CD8-positive, alpha-beta memory T cell (primary cell): ENCODE measurements at regions not wholly inside any gene's neighbourhood (a gene's known extent, or its start where the extent isn't known, plus 50 kb on each side); places are given as distances from the start of the nearest gene placed in this dataset.

Source experiments
- CTCF ChIA-PET: fragments of 350-600 bp; sonication (Branson Sonifier 250); formaldehyde crosslinking; loops from one replicate; lab custom pipeline; 2021; ENCODE audit warnings: antibody characterized with exemption; lab: Charles Lee
- POLR2A ChIA-PET: fragments of 350-600 bp; sonication (Branson Sonifier 250); formaldehyde crosslinking; loops from one replicate; lab custom pipeline; 2021; ENCODE audit warnings: antibody characterized with exemption; lab: Charles Lee
- DNase-seq, 5 donors: peaks; one replicate each; pipeline versions ENCODE4 v3.0.0 to v3.0.0-alpha.2; 2020 to 2022; ENCODE audit warnings: mixed read lengths in 1 of 5
- H3K27ac ChIP-seq: one replicate; pipeline ENCODE4 v1.7.0; 2013; ENCODE audit warnings: low read depth, mild to moderate bottlenecking, low read length, moderate library complexity
- H3K27me3 ChIP-seq: 2 replicates; pipeline ENCODE4 v1.7.0; 2013; ENCODE audit warnings: low read length, mild to moderate bottlenecking; ENCODE audit not compliant: insufficient read depth, poor library complexity, severe bottlenecking
- H3K36me3 ChIP-seq: 2 replicates; pipeline ENCODE4 v1.7.0; 2013; ENCODE audit warnings: mild to moderate bottlenecking, low read length, moderate library complexity; ENCODE audit not compliant: insufficient read depth
- H3K4me1 ChIP-seq: 2 replicates; pipeline ENCODE4 v1.7.0; 2013; ENCODE audit warnings: mild to moderate bottlenecking, low read length, moderate library complexity; ENCODE audit not compliant: insufficient read depth
- H3K4me3 ChIP-seq: 2 replicates; pipeline ENCODE4 v1.7.0; 2013; ENCODE audit warnings: mild to moderate bottlenecking, low read length
- H3K9me3 ChIP-seq: 2 replicates; pipeline ENCODE4 v1.7.0; 2013; ENCODE audit warnings: mild to moderate bottlenecking, low read length
- H3K27ac Mint-ChIP-seq, 8 donors: one replicate each; pipeline ENCODE4 v1.8.0; 2020 to 2021; ENCODE audit warnings: mixed read lengths in 8 of 8, mild to moderate bottlenecking in 6 of 8, inconsistent platforms in 3 of 8, moderate library complexity in 3 of 8
- H3K27me3 Mint-ChIP-seq, 2 donors: one replicate each; pipeline ENCODE4 v1.8.0; 2020 to 2021; ENCODE audit warnings: mixed read lengths in 2 of 2, mild to moderate bottlenecking in 1 of 2, moderate library complexity in 1 of 2
- H3K36me3 Mint-ChIP-seq, 3 donors: one replicate each; pipeline ENCODE4 v1.8.0; 2020 to 2021; ENCODE audit warnings: mixed read lengths in 3 of 3, inconsistent platforms in 1 of 3, mild to moderate bottlenecking in 1 of 3
- H3K4me1 Mint-ChIP-seq, 3 donors: one replicate each; pipeline ENCODE4 v1.8.0; 2020 to 2021; ENCODE audit warnings: mixed read lengths in 3 of 3, inconsistent platforms in 1 of 3, mild to moderate bottlenecking in 1 of 3
- H3K4me3 Mint-ChIP-seq, 7 donors: one replicate each; pipeline ENCODE4 v1.8.0; 2020 to 2021; ENCODE audit warnings: mixed read lengths in 7 of 7, mild to moderate bottlenecking in 6 of 7, moderate library complexity in 4 of 7, inconsistent platforms in 2 of 7
- H3K9me3 Mint-ChIP-seq, 5 donors: one replicate each; pipeline ENCODE4 v1.8.0; 2020 to 2022; ENCODE audit warnings: mixed read lengths in 5 of 5, mild to moderate bottlenecking in 3 of 5, moderate library complexity in 2 of 5, inconsistent platforms in 1 of 5

GRCh38 chr7:28309704-28310459 is 102.4 kb upstream of the CREB5 start:
- no peaks in the 10 kb centered on the region for H3K4me1 ChIP-seq
- DNase-seq: no peak
- Mint-ChIP-seq H3K9me3 (peaks cover 0 to 3% (median 0%) of the 10 kb centered on the region in 5 donors), H3K4me3 (no peak overlapping the region), H3K27me3 (peaks cover 20 to 46% of the 10 kb centered on the region in 2 donors), H3K27ac (peak overlapping the region in 1 of 8 donors; percentile 55), H3K36me3 (no peaks in the 10 kb centered on the region), H3K4me1 (no peaks in the 10 kb centered on the region)
- H3K9me3 ChIP-seq: no peaks in the 10 kb centered on the region
- no peak overlapping the region for H3K27ac ChIP-seq
- no peak overlapping the region for H3K4me3 ChIP-seq
- CTCF ChIA-PET: no interaction called here
- H3K36me3 ChIP-seq: no peaks in the 10 kb centered on the region
- POLR2A ChIA-PET: no interaction called here
- H3K27me3 ChIP-seq: no peaks in the 10 kb centered on the region

DNA sequence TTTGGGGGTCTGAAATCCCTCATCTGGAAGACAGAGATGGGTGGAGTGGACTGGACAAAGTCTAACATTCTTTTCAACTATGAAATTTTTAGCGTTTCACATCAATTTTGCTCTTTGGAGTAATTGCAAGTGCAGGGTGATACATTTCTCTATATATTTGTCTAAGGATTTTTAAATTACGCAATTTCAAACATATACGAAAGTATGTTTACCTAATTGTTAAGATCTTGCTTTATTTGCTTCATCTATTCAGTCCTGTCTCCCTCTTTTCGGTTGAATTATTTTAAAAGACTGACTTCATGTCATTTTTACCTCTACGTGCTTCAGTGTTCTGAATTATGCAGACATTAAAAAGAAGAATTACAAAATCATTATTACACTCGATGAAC is 101.9 kb upstream of the CREB5 start:
- H3K36me3 Mint-ChIP-seq: no peaks in the 10 kb centered on the region
- no peak for DNase-seq
- H3K36me3 ChIP-seq: no peaks in the 10 kb centered on the region
- H3K4me1 Mint-ChIP-seq: no peaks in the 10 kb centered on the region
- no peaks in the 10 kb centered on the region for H3K4me1 ChIP-seq
- H3K4me3 ChIP-seq: no peak overlapping the region
- no peaks in the 10 kb centered on the region for H3K27me3 ChIP-seq
- no peak overlapping the region for H3K4me3 Mint-ChIP-seq
- POLR2A ChIA-PET: no interaction called here
- CTCF ChIA-PET: no interaction called here
- H3K9me3 Mint-ChIP-seq: peaks cover 0 to 3% (median 0%) of the 10 kb centered on the region in 5 donors
- H3K27me3 Mint-ChIP-seq: peaks cover 25 to 52% of the 10 kb centered on the region in 2 donors
- no peak overlapping the region for H3K27ac ChIP-seq
- H3K27ac Mint-ChIP-seq: no peak overlapping the region
- no peaks in the 10 kb centered on the region for H3K9me3 ChIP-seq

DNA sequence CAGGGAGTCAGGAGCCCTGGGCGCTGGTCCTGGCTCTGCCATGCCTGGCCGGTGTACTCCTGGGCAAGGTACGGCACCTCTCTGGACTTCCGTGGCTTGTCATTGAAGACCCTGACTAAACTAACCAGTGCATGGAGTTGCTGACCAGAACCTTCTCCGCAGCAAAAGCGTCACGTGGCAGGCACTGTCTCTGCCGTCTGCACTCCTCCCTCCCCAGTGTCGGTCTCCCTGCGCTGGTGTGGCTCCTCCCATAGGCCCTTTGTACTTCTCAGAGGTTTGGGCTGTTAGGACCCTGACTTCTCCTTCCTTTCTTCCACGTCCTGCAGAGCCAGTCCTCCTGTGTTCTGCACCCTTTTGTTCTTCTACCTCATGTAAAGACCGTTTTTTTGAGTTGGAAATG is 100.6 kb upstream of the CREB5 start:
- CTCF ChIA-PET: no interaction called here
- peaks cover 0 to 3% (median 0%) of the 10 kb centered on the region in 5 donors for H3K9me3 Mint-ChIP-seq

GRCh38 chr7:28312948-28313347 is 99.4 kb upstream of the CREB5 start:
- DNase-seq: no peak
- no peak overlapping the region for H3K27ac Mint-ChIP-seq
- no peaks in the 10 kb centered on the region for H3K4me1 ChIP-seq
- peaks cover 26 to 61% of the 10 kb centered on the region in 2 donors for H3K27me3 Mint-ChIP-seq
- no peak overlapping the region for H3K4me3 ChIP-seq
- H3K36me3 ChIP-seq: no peaks in the 10 kb centered on the region
- ChIA-PET POLR2A (no interaction called here), CTCF (no interaction called here)
- peaks cover 0 to 3% (median 0%) of the 10 kb centered on the region in 5 donors for H3K9me3 Mint-ChIP-seq
- H3K27ac ChIP-seq: no peak overlapping the region
- no peaks in the 10 kb centered on the region for H3K27me3 ChIP-seq
- H3K36me3 Mint-ChIP-seq: no peaks in the 10 kb centered on the region
- H3K4me1 Mint-ChIP-seq: no peaks in the 10 kb centered on the region
- H3K4me3 Mint-ChIP-seq: no peak overlapping the region
- no peaks in the 10 kb centered on the region for H3K9me3 ChIP-seq

More for the DNA sequence above, 100.6 kb upstream of the CREB5 start:
- no peaks in the 10 kb centered on the region for H3K36me3 Mint-ChIP-seq
- H3K27me3 Mint-ChIP-seq: peaks cover 26 to 60% of the 10 kb centered on the region in 2 donors
- Histone ChIP-seq H3K36me3 (no peaks in the 10 kb centered on the region), H3K4me3 (no peak overlapping the region), H3K4me1 (no peaks in the 10 kb centered on the region), H3K27me3 (no peaks in the 10 kb centered on the region), H3K9me3 (no peaks in the 10 kb centered on the region), H3K27ac (no peak overlapping the region)
- POLR2A ChIA-PET: no interaction called here
- no peaks in the 10 kb centered on the region for H3K4me1 Mint-ChIP-seq
- DNase-seq: no peak
- no peak overlapping the region for H3K27ac Mint-ChIP-seq
- no peak overlapping the region for H3K4me3 Mint-ChIP-seq

DNA sequence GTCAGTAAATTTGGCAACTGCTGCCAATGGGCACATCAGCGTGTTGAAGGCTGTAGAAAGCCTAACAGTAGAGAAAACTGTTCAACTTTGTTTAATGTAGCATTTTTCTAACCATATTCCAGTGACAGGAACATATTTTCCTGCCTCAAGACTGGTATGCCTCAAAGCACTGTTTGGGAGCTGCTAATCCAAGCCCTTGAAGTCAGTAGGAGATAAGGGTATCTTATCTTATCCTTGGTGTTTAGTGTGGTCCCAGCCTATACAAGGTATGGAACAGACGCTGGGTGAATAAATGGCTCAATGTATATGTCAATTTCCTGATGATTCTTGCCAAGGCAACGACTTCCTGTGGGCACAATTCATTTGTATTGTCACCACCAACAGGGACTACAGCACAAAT is 97.5 kb upstream of the CREB5 start:
- Histone ChIP-seq H3K4me1 (no peaks in the 10 kb centered on the region), H3K36me3 (no peaks in the 10 kb centered on the region), H3K27me3 (no peaks in the 10 kb centered on the region), H3K9me3 (no peaks in the 10 kb centered on the region), H3K4me3 (no peak overlapping the region), H3K27ac (no peak overlapping the region)
- H3K27me3 Mint-ChIP-seq: peaks cover 25 to 57% of the 10 kb centered on the region in 2 donors
- H3K27ac Mint-ChIP-seq: no peak overlapping the region
- peaks cover 0 to 1% (median 0%) of the 10 kb centered on the region in 5 donors for H3K9me3 Mint-ChIP-seq
- CTCF ChIA-PET: no interaction called here
- no peak for DNase-seq
- no peaks in the 10 kb centered on the region for H3K4me1 Mint-ChIP-seq
- no peaks in the 10 kb centered on the region for H3K36me3 Mint-ChIP-seq
- no peak overlapping the region for H3K4me3 Mint-ChIP-seq
- POLR2A ChIA-PET: no interaction called here

GRCh38 chr7:28315565-28316410 is 96.5 kb upstream of the CREB5 start:
- Histone ChIP-seq H3K4me1 (no peaks in the 10 kb centered on the region), H3K36me3 (no peaks in the 10 kb centered on the region), H3K27me3 (no peaks in the 10 kb centered on the region), H3K27ac (no peak overlapping the region), H3K4me3 (no peak overlapping the region), H3K9me3 (no peaks in the 10 kb centered on the region)
- Mint-ChIP-seq H3K36me3 (no peaks in the 10 kb centered on the region), H3K4me1 (no peaks in the 10 kb centered on the region), H3K27me3 (peaks cover 23 to 48% of the 10 kb centered on the region in 2 donors), H3K4me3 (no peak overlapping the region), H3K27ac (no peak overlapping the region), H3K9me3 (peaks cover 0 to 1% (median 0%) of the 10 kb centered on the region in 5 donors)
- ChIA-PET POLR2A (no interaction called here), CTCF (no interaction called here)
- DNase-seq: no peak

DNA sequence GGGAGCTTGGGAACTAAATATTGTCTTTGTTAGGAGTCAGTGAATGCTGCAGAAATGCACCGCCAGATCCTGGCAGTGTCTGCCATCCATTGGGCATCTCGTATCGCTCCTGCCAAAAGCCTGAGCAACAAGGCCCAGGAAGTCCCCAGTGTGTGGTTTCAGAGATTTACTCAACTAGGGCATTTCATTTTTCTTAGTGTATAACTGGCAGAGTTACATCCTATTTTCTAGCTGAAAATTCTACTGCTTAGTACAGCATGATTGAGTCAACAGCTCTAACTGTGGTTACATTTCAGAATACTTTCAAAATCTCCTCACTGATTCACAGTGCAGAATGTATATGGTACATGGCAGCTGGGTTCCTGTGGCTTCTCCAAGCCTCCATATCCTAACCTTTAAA is 95.8 kb upstream of the CREB5 start:
- Mint-ChIP-seq H3K27me3 (peaks cover 19 to 45% of the 10 kb centered on the region in 2 donors), H3K27ac (no peak overlapping the region), H3K4me1 (no peaks in the 10 kb centered on the region), H3K9me3 (peaks cover 0 to 1% (median 0%) of the 10 kb centered on the region in 5 donors), H3K4me3 (no peak overlapping the region), H3K36me3 (no peaks in the 10 kb centered on the region)
- no peaks in the 10 kb centered on the region for H3K4me1 ChIP-seq
- H3K36me3 ChIP-seq: no peaks in the 10 kb centered on the region
- no peaks in the 10 kb centered on the region for H3K9me3 ChIP-seq
- ChIA-PET CTCF (no interaction called here), POLR2A (no interaction called here)
- no peak for DNase-seq
- no peak overlapping the region for H3K4me3 ChIP-seq
- no peak overlapping the region for H3K27ac ChIP-seq
- H3K27me3 ChIP-seq: no peaks in the 10 kb centered on the region

DNA sequence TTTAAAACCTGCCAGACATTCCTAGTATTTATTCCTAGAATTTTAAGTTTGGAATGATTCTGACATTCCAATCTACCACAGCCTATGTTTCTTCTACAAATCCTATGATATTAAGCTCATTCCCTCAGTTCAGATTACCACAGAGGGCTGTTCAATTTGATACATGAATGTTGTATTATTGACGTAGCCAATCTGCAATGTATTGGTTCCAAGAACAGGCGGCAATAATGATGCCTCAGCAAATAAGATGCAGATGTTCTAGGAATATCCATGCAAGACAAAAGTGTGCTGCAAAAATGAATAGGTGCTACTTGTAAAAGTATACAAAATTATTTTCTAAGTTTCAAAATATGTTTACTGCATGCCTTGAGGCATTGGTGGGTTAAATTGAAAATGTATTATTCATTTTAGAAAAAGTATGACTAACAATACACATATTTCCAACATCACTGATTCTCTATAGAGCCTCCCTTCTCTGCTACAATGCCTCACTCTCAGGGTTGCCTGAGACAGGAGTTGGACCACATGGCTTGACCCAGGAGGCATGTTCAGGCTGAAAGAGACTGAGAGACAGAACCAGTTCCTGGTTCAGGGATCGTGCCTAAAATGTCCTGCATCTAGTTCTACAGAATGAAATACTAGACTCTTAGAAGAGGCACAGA is 94.1 kb upstream of the CREB5 start:
- Mint-ChIP-seq H3K27ac (no peak overlapping the region), H3K4me3 (no peak overlapping the region)
- CTCF ChIA-PET: no interaction called here

More for the DNA sequence above, 94.1 kb upstream of the CREB5 start:
- H3K27me3 Mint-ChIP-seq: peaks cover 8 to 28% of the 10 kb centered on the region in 2 donors
- Histone ChIP-seq H3K9me3 (no peaks in the 10 kb centered on the region), H3K4me1 (no peaks in the 10 kb centered on the region), H3K36me3 (no peaks in the 10 kb centered on the region), H3K27me3 (no peaks in the 10 kb centered on the region), H3K4me3 (no peak overlapping the region), H3K27ac (no peak overlapping the region)
- POLR2A ChIA-PET: no interaction called here
- no peaks in the 10 kb centered on the region for H3K4me1 Mint-ChIP-seq
- no peak for DNase-seq
- no peaks in the 10 kb centered on the region for H3K36me3 Mint-ChIP-seq
- peaks cover 0 to 1% (median 0%) of the 10 kb centered on the region in 5 donors for H3K9me3 Mint-ChIP-seq
